Stomach (tissue), 8 donors: ENCODE measurements at regions not wholly inside any gene's neighbourhood (a gene's known extent, or its start where the extent isn't known, plus 50 kb on each side); places are given as distances from the start of the nearest gene placed in this dataset.
A peak's percentile ranks its signal among the peaks of the same experiment; 100 is the strongest.

Experiments used
- DNase-seq, 2 donors: peaks; one replicate each; pipeline versions ENCODE4 v3.0.0 to v3.0.0-alpha.2; 2013 to 2019
- H3K27ac ChIP-seq, 5 donors: fragments of 200-600 bp in 4 of 5; sonication (generic) in 4 of 5; one replicate each; pipeline ENCODE4 v1.5.1; 2013 to 2019; ENCODE audit warnings: mild to moderate bottlenecking in 1 of 5, moderate library complexity in 1 of 5
- H3K27me3 ChIP-seq, 3 donors: fragments of 200-600 bp; sonication (generic); one replicate each; pipeline ENCODE4 v1.5.1; 2017 to 2019; ENCODE audit warnings: mixed run types in 1 of 3
- H3K36me3 ChIP-seq, 4 donors: fragments of 200-600 bp; sonication (generic); 1 replicate in 3 of 4; 2 replicates in 1 of 4; pipeline ENCODE4 v1.5.1; 2016 to 2019
- H3K4me1 ChIP-seq, 4 donors: fragments of 200-600 bp; sonication (generic); one replicate each; pipeline ENCODE4 v1.5.1; 2016 to 2019
- H3K4me3 ChIP-seq, 4 donors: fragments of 200-600 bp; sonication (generic) in 3 of 4; one replicate each; pipeline ENCODE4 v1.5.1; 2016 to 2019; ENCODE audit warnings: mild to moderate bottlenecking in 1 of 4
- H3K9me3 ChIP-seq, 4 donors: fragments of 200-600 bp; sonication (generic); one replicate each; pipeline ENCODE4 v1.5.1; 2016 to 2019
- EP300 ChIP-seq: sonication (generic); formaldehyde crosslinking; IDR thresholded peaks from one replicate; pipeline ENCODE4 v1.6.1; 2017; ENCODE audit warnings: antibody characterized with exemption
- POLR2A ChIP-seq, 4 donors: fragments of 450-650 bp; IDR thresholded peaks; one replicate each; pipeline ENCODE4 v1.6.1; 2016; ENCODE audit warnings: antibody characterized with exemption in 4 of 4, control low read depth in 2 of 4, mild to moderate bottlenecking in 1 of 4, moderate library complexity in 1 of 4
- POLR2AphosphoS5 ChIP-seq, 3 donors: sonication (generic); formaldehyde crosslinking; IDR thresholded peaks; one replicate each; pipeline ENCODE4 v1.6.1; 2016; ENCODE audit warnings: antibody characterized with exemption in 3 of 3
- WGBS, 5 donors: extraction: QIAGEN DNeasy Blood & Tissue Kit in 3 of 5; methylation state at CpG; one replicate each; pipeline versions ENCODE4 v1.1.5 to v1.1.7; 2013 to 2018; 5-methylcytosine and 5-hydroxymethylcytosine counted together
- intact Hi-C: fragments of 100-400 bp; cut with DNase I; formaldehyde crosslinking; loops from one replicate; pipeline ENCODE4 v1.15.1; 2023; ENCODE audit warnings: low total_unique reads
- TF ChIP-seq, protein P1 (sequence below), 7 experiments: fragments of 450-650 bp in 4 of 7; fragments of 200-600 bp in 3 of 7; sonication (generic) in 3 of 7; IDR thresholded peaks; one replicate each; pipeline ENCODE4 v1.5.1; 2016 to 2019; ENCODE audit warnings: antibody characterized with exemption in 7 of 7, control low read depth in 2 of 7, mild to moderate bottlenecking in 1 of 7
- donor health status: healthy with polysubstance abuse.
- donor health status: Bipolar disorder and iron deficiency.
- donor health status: healthy.

DNA sequence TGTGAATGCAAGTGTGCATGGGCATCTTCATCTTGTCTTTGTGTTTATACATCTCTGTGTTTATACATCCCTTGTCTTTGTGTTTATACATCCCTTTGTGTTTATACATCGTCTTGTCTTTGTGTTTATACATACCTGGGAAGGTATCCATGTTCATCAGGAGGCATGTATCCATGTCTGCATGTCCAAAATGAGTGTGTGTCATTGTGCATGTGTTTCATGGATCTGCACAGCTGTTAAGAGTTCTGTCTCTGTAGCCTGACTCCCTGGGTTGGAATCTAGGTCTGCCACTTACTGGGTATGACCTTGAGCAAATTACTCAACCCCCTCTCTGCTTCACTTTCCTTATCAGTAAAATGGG lies 50.1 kb upstream of the SIRPA start:
- peaks cover 0 to 3% (median 0%) of the 10 kb centered on the region in 3 donors for H3K27me3 ChIP-seq
- H3K4me1 ChIP-seq = peaks cover 0 to 34% (median 18%) of the 10 kb centered on the region in 4 donors
- no peak overlapping the region for H3K4me3 ChIP-seq
- TF ChIP-seq, protein P1, sequence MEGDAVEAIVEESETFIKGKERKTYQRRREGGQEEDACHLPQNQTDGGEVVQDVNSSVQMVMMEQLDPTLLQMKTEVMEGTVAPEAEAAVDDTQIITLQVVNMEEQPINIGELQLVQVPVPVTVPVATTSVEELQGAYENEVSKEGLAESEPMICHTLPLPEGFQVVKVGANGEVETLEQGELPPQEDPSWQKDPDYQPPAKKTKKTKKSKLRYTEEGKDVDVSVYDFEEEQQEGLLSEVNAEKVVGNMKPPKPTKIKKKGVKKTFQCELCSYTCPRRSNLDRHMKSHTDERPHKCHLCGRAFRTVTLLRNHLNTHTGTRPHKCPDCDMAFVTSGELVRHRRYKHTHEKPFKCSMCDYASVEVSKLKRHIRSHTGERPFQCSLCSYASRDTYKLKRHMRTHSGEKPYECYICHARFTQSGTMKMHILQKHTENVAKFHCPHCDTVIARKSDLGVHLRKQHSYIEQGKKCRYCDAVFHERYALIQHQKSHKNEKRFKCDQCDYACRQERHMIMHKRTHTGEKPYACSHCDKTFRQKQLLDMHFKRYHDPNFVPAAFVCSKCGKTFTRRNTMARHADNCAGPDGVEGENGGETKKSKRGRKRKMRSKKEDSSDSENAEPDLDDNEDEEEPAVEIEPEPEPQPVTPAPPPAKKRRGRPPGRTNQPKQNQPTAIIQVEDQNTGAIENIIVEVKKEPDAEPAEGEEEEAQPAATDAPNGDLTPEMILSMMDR (IDR thresholded peaks at IDR 0.05) = no peak
- TF ChIP-seq POLR2AphosphoS5 (IDR thresholded peaks at IDR 0.05) (no peak), POLR2A (IDR thresholded peaks at IDR 0.05) (no peak), EP300 (no peak)
- peak in 1 of 2 donors; percentile 31 for DNase-seq
- WGBS, 5 donors = 6 to 16% (median 14%) methylated on average over 1 of the region's 1 CpG
- intact Hi-C loops = no loop called here
- H3K9me3 ChIP-seq = no peaks in the 10 kb centered on the region
- no peaks in the 10 kb centered on the region for H3K36me3 ChIP-seq
- H3K27ac ChIP-seq = peak overlapping the region in 2 of 5 donors; percentile 61 to 85

DNA sequence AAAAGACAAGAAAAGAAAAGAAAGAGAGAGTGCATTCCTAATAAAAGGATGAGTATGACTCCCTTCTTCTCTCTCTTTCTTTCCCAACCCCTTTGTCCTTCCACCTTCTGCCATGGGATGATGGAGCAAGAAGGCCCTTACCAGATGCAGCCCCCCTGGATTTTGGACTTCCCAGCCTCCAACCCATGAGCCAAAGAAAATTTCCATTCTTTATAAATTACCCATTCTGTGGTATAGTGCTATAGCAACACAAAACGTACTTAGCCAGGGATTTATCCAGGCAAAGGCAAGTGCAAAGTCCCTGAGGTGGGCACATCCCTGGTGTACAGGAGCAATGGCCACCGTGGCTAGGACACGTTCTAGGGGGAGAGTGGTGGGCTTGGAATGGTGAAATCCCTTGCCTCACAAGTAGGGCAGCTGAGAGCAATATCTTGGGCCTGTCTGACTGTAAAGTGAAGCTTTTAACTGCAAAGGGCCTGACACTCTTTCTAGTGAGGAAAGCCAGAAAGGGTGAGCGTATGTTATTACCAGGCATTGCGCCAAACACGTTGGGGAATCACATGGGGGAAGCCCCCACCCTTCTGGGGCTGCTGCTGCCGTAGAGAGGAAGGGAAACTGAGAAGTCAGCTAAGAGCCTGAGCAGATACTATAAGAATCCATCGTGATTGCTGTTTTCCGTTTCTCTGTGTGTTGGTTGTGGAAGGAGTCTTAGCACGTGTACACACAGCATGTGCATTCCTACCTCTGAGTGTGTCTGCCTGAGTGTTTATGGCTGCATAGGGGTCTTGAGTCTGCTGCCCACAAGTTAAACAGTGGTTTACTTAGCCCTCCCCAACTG lies 50.7 kb upstream of the SIRPA start:
- H3K4me1 ChIP-seq = peaks cover 0 to 34% (median 18%) of the 10 kb centered on the region in 4 donors
- H3K27me3 ChIP-seq = peaks cover 0 to 5% (median 0%) of the 10 kb centered on the region in 3 donors
- H3K36me3 ChIP-seq = no peaks in the 10 kb centered on the region
- no peak overlapping the region for H3K4me3 ChIP-seq
- H3K27ac ChIP-seq = peak overlapping the region in 2 of 5 donors; percentile 61 to 85
- intact Hi-C loops = no loop called here
- peak; percentile 35 to 90 for DNase-seq
- WGBS, 5 donors = 14 to 30% (median 27%) methylated on average over 10 of the region's 10 CpGs
- H3K9me3 ChIP-seq = no peaks in the 10 kb centered on the region
- TF ChIP-seq POLR2A (IDR thresholded peaks at IDR 0.05) (no peak), POLR2AphosphoS5 (IDR thresholded peaks at IDR 0.05) (peak; percentile 50 to 61 (median 54))

DNA sequence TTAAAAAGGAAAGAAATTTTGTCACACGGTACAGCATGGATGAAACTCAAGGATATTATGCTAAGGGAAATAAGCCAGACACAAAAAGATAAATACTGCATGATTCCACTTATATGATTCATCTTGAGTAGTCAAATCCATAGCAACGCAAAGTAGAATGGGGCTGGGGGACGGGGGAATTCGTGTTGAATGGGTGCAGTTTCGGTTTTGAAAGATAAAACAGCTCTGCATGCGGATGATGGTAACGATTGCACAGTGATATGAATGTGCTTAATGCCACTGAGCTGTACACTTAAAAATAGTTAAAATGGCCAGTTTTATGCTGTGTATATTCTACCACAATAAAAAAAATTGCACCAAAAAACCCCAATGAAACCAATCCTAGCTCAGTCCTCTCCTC lies 52.9 kb upstream of the SIRPA start:
- DNase-seq = no peak

DNA sequence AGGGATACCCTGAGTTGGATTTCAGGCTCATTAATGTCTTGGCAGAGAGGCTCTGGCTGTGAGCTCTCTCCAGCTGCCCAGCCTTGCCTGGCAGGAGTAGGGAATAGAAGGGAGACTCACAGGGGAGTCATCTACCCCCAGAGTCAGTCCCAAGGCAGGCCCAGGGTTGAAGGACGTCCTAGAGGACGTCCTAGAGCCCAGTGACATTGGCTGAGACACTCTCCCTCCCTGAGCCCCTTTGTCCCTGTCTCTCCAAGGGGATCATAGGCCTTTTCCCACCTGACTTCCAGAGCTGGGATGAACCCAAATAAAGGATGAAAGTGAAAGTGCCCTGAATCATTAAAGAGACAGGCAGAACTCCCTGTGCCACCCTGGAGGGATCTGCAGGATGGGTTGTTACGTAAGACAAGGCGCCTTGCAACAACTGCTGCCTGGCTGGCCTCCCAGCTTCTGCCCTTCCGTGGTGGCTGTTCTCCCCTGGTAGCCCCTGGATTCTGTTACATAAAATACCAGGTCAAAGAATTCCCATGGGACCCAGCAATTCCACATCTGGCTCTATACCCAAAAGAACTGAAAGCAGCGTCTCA lies 53.6 kb upstream of the SIRPA start:
- TF ChIP-seq POLR2A (IDR thresholded peaks at IDR 0.05) (no peak), EP300 (no peak), POLR2AphosphoS5 (IDR thresholded peaks at IDR 0.05) (no peak)
- TF ChIP-seq, protein P1 (IDR thresholded peaks at IDR 0.05) = no peak
- 64 to 74% (median 67%) methylated on average over 4 to 6 of the region's 6 CpGs for WGBS, 5 donors
- intact Hi-C loops = no loop called here
- no peaks in the 10 kb centered on the region for H3K36me3 ChIP-seq
- H3K9me3 ChIP-seq = no peaks in the 10 kb centered on the region
- peaks cover 0 to 33% (median 9%) of the 10 kb centered on the region in 3 donors for H3K27me3 ChIP-seq
- H3K4me3 ChIP-seq = no peak overlapping the region
- DNase-seq = no peak
- H3K4me1 ChIP-seq = peaks cover 0 to 34% (median 18%) of the 10 kb centered on the region in 4 donors
- H3K27ac ChIP-seq = peak overlapping the region in 3 of 5 donors; percentile 35 to 85 (median 75)

More for the DNA sequence above, 52.9 kb upstream of the SIRPA start:
- H3K27ac ChIP-seq = peak overlapping the region in 1 of 5 donors; percentile 85
- no peak overlapping the region for H3K4me3 ChIP-seq
- H3K9me3 ChIP-seq = no peaks in the 10 kb centered on the region
- no peaks in the 10 kb centered on the region for H3K36me3 ChIP-seq
- 77 to 87% (median 83%) methylated on average over 7 of the region's 7 CpGs for WGBS, 5 donors
- intact Hi-C loops = no loop called here
- TF ChIP-seq POLR2A (IDR thresholded peaks at IDR 0.05) (no peak), EP300 (no peak), POLR2AphosphoS5 (IDR thresholded peaks at IDR 0.05) (no peak)
- TF ChIP-seq, protein P1 (IDR thresholded peaks at IDR 0.05) = no peak
- H3K4me1 ChIP-seq = peaks cover 0 to 34% (median 18%) of the 10 kb centered on the region in 4 donors
- H3K27me3 ChIP-seq = peaks cover 0 to 26% (median 9%) of the 10 kb centered on the region in 3 donors
